LNCAP (cell line): ENCODE measurements at regions not wholly inside any gene's neighbourhood (a gene's known extent, or its start where the extent isn't known, plus 50 kb on each side); places are given as distances from the start of the nearest gene placed in this dataset.

Experiments used
- TF ChIP-seq, protein P1 (sequence below): fragments of 450-650 bp; IDR thresholded peaks from 2 replicates; pipeline ENCODE4 v1.5.1; 2017; ENCODE audit warnings: mild to moderate bottlenecking

DNA sequence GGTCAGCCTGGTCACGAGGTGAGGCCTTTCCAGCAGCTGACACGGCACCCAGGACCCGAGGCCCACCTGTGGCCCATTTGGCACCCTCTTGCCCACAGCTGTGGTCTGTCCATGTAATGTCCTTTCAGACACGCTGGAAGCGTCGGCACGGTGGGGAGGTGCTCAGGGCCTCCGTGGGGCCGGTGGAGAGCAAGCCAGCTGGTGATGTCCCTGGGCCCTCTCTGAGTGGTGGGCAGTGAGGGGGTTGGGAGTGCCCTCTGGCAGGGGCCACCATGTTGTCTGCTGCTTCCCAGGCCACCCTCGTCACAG lies 97.3 kb upstream of the ZNF469 start:
- TF ChIP-seq, protein P1, sequence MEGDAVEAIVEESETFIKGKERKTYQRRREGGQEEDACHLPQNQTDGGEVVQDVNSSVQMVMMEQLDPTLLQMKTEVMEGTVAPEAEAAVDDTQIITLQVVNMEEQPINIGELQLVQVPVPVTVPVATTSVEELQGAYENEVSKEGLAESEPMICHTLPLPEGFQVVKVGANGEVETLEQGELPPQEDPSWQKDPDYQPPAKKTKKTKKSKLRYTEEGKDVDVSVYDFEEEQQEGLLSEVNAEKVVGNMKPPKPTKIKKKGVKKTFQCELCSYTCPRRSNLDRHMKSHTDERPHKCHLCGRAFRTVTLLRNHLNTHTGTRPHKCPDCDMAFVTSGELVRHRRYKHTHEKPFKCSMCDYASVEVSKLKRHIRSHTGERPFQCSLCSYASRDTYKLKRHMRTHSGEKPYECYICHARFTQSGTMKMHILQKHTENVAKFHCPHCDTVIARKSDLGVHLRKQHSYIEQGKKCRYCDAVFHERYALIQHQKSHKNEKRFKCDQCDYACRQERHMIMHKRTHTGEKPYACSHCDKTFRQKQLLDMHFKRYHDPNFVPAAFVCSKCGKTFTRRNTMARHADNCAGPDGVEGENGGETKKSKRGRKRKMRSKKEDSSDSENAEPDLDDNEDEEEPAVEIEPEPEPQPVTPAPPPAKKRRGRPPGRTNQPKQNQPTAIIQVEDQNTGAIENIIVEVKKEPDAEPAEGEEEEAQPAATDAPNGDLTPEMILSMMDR: no peak

- TF ChIP-seq, protein P1: no peak
These were observed 96.3 kb upstream of the ZNF469 start for GRCh38 chr16:88286301-88286923.

- TF ChIP-seq, protein P1: peak; percentile 68
These were observed 95.5 kb upstream of the ZNF469 start for GRCh38 chr16:88287219-88287618.

GRCh38 chr16:88288303-88288702 lies 94.5 kb upstream of the ZNF469 start:
- TF ChIP-seq, protein P1: no peak

DNA sequence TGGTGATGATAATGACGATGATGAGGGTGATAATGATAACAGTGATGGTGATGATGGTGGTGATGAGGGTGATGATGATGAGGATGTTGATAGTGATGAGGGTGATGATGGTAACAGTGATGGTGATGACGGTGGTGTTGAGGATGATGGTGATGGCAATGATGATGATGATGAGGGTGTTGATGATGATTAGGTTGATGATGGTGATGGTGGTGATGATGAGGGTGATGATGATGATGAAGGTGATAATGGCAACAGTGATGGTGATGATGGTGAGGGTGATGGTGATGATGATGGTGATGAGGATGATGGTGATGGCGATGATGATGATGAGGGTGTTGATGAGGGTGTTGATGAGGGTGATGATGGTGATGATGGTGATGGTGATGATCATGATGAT lies 93.8 kb upstream of the ZNF469 start:
- TF ChIP-seq, protein P1: no peak

GRCh38 chr16:88289561-88289960 lies 93.2 kb upstream of the ZNF469 start:
- TF ChIP-seq, protein P1: no peak

GRCh38 chr16:88289968-88290401 lies 92.8 kb upstream of the ZNF469 start:
- TF ChIP-seq, protein P1: no peak
